SIG-M5 treated with dmso at 0.1 percent for 504 hours (cell line): ENCODE measurements at regions not wholly inside any gene's neighbourhood (a gene's known extent, or its start where the extent isn't known, plus 50 kb on each side); places are given as distances from the start of the nearest gene placed in this dataset.
"Not testable (repeated sequence)": the region's sequence is repeated elsewhere in the genome, so short reads cannot be mapped to it uniquely, and the experiment has no call there.

Source experiments
- DNase-seq: peaks from one replicate; lab custom pipeline; 2025; ENCODE audit not compliant: unreplicated experiment; lab: John Stamatoyannopoulos, UW

GRCh38 chr13:104580931-104581330 is 1514.7 kb upstream of the SLC10A2 start:
- DNase-seq: no peak

DNA sequence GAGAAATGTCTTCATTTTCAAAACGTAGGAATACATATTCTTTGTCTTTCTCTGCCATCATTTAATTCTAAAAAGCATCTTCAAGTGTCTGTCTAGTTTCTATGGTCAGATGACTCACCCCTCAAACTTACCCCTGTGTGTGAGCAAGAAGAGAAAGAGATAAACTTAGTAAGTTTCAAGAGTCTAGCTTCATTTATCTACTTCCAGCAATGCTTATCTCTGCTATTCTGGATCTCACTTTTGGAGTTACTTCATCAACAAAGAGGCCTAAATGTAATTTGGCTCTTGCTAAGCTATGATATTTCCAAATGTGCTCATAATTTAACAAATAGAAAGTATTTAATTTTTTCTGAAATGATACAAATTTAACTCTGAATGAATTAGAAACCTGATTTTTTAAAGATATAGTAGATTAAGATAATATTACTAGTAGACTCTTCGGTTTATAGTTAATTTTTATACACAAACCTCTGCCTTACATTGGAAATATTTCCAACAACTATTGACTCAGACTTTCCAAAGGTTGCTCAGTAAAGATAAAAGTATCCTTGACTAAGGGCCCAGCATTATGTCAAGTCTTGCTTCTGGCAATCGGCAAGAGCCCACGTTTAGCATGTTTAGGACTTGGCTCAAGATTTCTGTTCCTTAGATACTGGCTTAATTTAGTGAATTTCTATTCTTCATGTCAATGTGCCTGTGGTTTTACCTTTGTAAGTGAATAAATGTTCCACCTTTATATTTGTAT is 1511.0 kb upstream of the SLC10A2 start:
- no peak for DNase-seq

DNA sequence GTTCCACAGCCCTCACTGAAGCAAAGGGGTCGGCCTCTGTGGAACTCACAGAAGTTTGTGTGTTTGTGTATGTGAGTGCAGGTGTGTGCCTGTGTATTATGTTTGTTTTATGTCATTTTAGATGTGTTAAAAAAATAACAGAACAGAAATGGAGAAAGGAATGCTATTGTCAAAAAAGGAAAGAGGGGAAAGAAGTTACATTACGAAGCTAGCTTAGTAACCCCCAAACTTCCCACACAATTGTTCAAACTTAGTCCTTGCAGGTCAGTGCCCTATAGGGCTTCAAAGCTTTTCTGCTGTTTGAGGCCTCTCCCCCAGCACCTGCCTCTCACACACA is 1505.6 kb upstream of the SLC10A2 start:
- no peak for DNase-seq

DNA sequence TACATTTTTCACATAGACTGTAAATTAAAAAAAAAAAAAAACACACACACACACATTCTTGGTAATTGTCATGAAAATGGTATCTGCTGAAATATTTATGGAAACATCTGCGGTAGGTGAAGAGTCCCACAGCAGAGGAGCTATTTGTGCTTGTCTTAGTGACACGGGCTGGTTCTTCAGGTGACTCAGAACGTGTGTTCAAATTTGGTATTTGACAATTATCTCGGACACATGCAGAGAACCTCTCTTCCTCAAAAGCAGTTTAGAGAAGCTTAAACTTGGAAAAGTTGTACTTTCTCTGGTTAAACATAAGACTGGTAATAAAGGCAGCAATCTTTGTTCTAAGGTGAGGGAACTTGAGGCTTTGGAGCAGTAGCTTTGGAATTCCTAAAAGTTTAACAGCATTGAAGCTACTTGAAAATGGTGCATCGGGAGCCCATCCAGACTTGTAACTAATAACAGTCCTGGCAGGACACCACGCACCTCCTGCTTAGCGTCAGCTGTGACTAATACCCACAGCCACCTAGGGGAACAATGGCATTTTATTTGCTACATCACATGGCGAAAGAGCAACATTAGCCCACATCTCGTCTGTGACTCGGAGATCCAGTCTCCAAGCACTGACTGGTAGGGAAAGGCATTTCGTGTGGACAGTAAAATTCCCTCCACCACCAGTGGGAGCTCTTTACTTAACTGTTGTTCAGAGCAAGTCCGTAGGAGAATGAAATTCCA is 1505.1 kb upstream of the SLC10A2 start:
- peak; percentile 35 for DNase-seq

- no peak for DNase-seq
Observed at GRCh38 chr13:104567114-104567513, 1500.9 kb upstream of the SLC10A2 start.

DNA sequence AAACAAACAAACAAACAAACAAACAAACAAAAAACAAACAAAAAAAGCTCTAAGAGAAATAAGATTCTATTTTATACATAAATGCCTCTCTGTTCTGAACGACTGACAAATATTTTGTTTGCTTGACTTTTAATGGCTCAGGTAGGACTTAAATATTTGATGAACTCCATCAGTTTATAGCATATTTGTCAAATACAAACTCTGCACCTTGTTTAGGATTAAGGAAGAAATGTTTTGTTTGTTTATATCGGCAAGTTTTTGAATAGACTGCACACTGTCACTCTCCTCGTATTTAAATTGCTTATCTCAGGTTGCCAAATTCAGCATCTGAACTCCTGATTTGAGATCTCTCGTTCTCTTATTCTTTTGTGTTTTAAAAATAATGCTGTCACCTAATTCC is 1499.7 kb upstream of the SLC10A2 start:
- no peak for DNase-seq

DNA sequence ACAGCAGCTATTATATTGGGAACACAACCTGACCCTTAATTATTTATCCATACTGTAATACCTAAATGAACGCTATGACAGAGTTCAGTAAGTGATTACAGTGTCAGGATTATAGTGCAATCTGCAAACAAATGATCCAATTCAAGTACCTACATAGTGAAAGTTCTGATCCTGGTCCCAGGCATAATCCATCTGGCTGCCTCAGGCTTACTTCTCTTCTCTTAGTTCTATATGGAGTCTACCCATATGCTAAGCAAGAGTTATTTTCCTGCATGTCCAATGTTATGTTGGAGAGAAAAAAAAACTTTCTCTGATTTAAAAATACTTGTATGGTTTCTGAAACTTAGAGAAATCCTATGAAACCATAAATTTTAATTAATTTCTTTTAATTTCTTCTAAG is 1487.7 kb upstream of the SLC10A2 start:
- no peak for DNase-seq

DNA sequence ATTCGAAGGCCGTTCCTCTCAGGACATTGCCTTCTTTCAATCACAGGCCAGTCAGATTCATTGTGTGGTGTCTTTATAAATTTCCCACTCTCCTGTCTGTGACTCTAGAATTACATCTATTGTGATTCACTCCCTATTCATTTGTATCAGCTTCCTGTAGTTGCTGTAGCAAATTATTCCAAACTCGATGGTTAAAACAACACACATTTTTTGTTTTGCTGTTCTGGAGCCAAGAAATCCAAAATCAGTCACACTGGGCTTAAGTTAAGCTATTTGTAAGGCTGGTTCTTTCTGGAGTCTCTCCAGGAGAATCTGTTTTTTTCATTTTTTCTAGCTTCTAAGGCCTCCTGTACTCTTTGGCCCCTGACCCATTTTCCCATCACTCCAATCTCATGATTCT is 1487.0 kb upstream of the SLC10A2 start:
- no peak for DNase-seq

DNA sequence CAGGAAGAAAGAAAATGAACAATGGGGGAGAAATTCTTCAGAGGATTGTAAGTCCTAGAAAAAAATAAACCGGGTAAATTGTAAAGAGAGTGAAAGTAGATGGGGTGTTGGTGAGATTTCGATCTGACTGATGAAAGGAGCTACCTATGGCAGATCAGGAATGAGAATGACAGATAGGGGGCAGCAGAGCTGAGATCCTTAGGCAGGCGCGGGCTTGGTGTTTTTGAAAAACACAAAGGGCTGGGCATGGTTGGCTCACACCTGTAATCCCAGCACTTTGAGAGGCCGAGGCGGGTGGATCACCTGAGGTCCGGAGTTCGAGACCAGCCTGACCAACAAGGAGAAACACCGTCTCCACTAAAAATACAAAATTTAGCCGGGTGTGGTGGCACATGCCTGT is 1468.6 kb upstream of the SLC10A2 start:
- no peak for DNase-seq

- no peak for DNase-seq
Observed at GRCh38 chr13:104532132-104532531, 1465.9 kb upstream of the SLC10A2 start.

- no peak for DNase-seq
Observed at GRCh38 chr13:104530741-104531140, 1464.5 kb upstream of the SLC10A2 start.

DNA sequence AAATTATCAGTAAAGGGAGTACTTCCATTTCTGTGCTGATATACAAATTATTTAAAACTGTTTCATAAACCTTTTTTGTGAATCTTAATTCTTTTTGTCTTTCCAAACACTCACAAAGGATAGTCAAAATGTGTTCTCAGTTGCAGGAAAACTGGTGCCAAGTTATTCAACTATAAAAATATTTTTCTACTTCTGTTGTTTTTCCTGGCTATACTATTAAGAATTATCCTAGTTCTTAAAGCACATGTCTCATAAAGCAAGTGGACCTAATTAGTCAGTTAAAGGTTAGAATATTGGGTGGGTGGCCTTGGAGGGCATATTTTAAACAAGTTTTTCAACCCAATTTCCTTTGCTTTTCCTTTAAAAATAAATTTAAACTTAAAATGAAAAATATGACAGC is 1460.3 kb upstream of the SLC10A2 start:
- no peak for DNase-seq

DNA sequence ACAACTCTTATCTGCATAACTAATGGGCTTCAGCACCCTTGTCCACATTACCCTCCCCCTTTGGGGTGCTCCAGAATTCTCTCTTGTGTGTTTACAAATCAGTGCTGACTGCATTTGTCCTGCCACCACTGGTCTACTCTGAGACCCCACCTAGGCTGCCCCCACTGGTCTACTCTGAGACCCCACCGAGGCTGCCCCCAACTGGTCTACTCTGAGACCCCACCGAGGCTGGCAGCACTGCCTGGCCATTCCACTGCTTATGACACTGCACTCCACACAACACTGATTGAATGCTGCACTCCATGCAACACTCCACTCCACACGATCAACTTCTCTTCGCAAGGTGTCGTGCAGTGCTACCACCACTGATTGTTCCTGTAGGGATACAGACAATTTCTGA is 1459.2 kb upstream of the SLC10A2 start:
- DNase-seq: no peak

DNA sequence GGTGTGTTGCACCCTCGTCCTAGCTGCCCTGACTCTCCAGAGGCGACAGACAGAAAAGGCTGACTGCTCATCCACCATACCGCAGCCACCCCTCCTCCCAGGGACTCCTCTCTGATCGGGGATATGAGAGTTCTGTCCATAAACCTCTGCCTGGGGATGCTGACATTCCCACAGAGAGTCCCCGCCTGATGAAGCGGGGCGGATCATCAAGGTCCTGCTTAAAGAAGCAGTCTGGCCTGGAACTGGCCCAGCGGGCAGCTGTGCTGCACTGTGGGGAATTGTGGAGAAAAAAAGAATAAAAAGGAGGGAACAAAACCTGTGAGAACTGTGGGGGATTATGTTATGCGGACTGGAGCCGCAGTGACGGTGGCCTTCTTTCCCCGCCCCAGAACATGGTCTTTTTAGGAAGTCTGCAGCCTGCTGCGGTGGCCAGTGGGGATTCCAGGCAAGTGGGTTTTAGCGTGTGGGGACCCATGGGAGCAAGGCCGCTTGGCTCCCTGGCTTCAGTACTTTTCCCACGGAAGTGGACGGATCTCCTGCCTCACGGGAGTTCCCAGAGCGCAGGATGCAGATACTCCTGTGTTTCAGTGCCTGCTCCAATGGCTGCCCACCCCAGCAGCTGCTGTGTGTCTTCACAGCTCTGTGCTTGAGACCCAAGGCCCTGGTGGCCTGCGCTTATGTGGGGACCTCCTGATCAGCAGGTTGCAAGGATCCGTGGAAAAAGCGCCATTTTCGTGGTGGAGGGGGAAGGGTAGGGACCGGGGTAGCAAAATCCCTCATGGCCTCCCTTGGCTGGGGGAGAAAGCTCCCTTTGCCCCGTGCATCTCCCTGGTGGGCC is 1456.2 kb upstream of the SLC10A2 start:
- DNase-seq: no peak

- no peak for DNase-seq
Observed at GRCh38 chr13:104510422-104510821, 1444.2 kb upstream of the SLC10A2 start.

DNA sequence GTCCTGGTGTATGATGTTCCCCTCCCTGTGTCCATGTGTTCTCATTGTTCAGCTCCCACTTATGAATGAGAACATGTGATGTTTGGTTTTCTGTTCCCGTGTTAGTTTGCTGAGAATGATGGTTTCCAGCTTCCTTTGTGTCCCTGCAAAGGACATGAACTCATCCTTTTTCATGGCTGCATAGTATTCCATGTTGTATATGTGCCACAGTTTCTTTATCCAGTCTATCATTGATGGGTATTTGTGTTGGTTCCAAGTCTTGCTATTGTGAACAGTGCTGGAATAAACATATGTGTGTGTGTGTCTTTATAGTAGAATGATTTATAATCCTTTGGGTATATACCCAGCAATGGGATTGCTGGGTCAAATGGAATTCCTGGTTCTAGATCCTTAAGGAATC is 1427.3 kb upstream of the SLC10A2 start:
- not testable (repeated sequence) for DNase-seq

DNA sequence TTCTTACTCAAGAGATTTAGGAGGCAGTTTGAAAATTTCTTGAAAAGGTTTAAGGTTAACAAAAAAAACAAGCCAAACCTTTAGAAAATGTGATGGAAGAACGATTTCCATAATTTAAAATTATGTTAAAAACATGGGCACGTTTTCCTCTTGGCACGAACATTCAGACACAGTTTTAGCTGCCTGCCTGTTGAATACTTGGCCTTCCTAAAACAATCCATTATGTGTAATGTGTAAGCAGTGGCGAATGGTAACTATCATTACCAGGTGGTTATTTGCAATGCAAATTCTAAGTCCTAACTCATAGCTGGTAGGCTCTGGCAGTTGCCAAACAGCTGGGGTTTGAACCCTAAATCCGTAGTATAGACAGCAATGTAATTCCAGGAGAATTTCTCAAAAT is 1425.7 kb upstream of the SLC10A2 start:
- no peak for DNase-seq

DNA sequence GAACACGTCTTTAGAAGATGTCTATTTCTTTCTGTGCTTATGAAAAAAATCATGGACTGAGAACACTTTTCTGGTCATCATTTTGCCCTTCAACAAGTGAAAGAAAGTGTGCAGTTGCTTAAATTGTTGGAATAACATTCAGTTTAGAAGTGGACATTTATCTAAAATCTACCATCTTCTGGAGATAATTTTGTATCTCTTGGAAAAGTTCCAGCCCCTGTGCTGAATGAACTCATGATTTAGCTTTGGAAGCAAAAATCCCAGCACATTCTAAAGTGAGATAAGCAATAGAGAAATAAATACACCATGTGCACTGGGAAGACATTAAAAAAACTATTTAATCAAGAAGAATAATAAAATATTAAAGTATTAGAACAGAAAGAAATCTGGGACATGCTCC is 1420.8 kb upstream of the SLC10A2 start:
- DNase-seq: no peak

GRCh38 chr13:104485571-104485970 is 1419.4 kb upstream of the SLC10A2 start:
- no peak for DNase-seq

- no peak for DNase-seq
Observed at GRCh38 chr13:104483631-104484030, 1417.4 kb upstream of the SLC10A2 start.

- no peak for DNase-seq
Observed at GRCh38 chr13:104477261-104477660, 1411.0 kb upstream of the SLC10A2 start.

DNA sequence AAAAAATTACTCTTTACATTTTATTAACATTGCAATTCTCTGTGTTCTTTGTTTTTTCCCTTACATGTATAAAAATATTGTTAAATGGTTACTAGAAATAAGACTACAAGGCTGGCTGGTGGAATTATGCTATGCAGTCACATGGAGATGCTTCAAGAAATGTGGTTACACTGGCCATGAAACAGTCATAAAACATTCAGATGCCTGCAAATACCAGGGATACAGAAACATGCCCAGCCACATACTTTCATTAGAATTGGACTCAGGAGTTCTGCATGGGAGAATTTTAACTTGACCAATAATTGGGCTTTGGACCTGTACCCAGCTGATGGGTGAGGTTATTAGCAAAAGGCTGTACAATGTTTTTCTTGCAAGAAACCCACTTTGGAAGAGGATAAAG is 1407.7 kb upstream of the SLC10A2 start:
- no peak for DNase-seq
